HT1080 (cell line): ENCODE measurements at regions not wholly inside any gene's neighbourhood (a gene's known extent, or its start where the extent isn't known, plus 50 kb on each side); places are given as distances from the start of the nearest gene placed in this dataset.

Experiments
- DNase-seq: peaks from one replicate; pipeline ENCODE4 v3.0.0-alpha.2; 2015; ENCODE audit warnings: low read depth

GRCh38 chr22:45094825-45095224, 68.9 kb upstream of the NUP50 start:
- DNase-seq = no peak

GRCh38 chr22:45096256-45096907, 67.3 kb upstream of the NUP50 start:
- peak; percentile 62 for DNase-seq

GRCh38 chr22:45097061-45097460, 66.7 kb upstream of the NUP50 start:
- DNase-seq = no peak

GRCh38 chr22:45098056-45098455, 65.7 kb upstream of the NUP50 start:
- no peak for DNase-seq

GRCh38 chr22:45099961-45100360, 63.8 kb upstream of the NUP50 start:
- no peak for DNase-seq

- peak; percentile 43 for DNase-seq
These were observed 62.1 kb upstream of the NUP50 start for GRCh38 chr22:45101515-45102227.

- DNase-seq = no peak
These were observed 60.8 kb upstream of the NUP50 start for GRCh38 chr22:45102896-45103420.

- DNase-seq = no peak
These were observed 60.0 kb upstream of the NUP50 start for GRCh38 chr22:45103756-45104155.

GRCh38 chr22:45104313-45104712, 59.4 kb upstream of the NUP50 start:
- no peak for DNase-seq

GRCh38 chr22:45105281-45105702, 58.4 kb upstream of the NUP50 start:
- peak; percentile 51 for DNase-seq

- DNase-seq = no peak
These were observed 56.1 kb upstream of the NUP50 start for GRCh38 chr22:45107671-45108070.

GRCh38 chr22:45112136-45112879, 51.4 kb upstream of the NUP50 start:
- DNase-seq = peak; percentile 75
